Activated CD4-positive, alpha-beta memory T cell treated with anti-CD3 and anti-CD28 coated beads for 36 hours (primary cell): ENCODE measurements at regions not wholly inside any gene's neighbourhood (a gene's known extent, or its start where the extent isn't known, plus 50 kb on each side); places are given as distances from the start of the nearest gene placed in this dataset.
A peak's percentile ranks its signal among the peaks of the same experiment; 100 is the strongest.
"Not testable (repeated sequence)": the region's sequence is repeated elsewhere in the genome, so short reads cannot be mapped to it uniquely, and the experiment has no call there.

Source experiments
- CTCF ChIA-PET: fragments of 350-600 bp; sonication (Branson Sonifier 250); formaldehyde crosslinking; loops from one replicate; lab custom pipeline; 2021; ENCODE audit warnings: antibody characterized with exemption, inconsistent platforms; lab: Charles Lee
- POLR2A ChIA-PET: fragments of 350-600 bp; sonication (Branson Sonifier 250); formaldehyde crosslinking; loops from one replicate; lab custom pipeline; 2021; ENCODE audit warnings: antibody characterized with exemption; lab: Charles Lee
- DNase-seq: peaks from one replicate; pipeline ENCODE4 v3.0.0-alpha.2; 2020
- H3K27ac Mint-ChIP-seq: one replicate; pipeline ENCODE4 v1.8.0; 2021; ENCODE audit warnings: mixed read lengths
- H3K27me3 Mint-ChIP-seq: one replicate; pipeline ENCODE4 v1.8.0; 2021; ENCODE audit warnings: mixed read lengths
- H3K36me3 Mint-ChIP-seq: one replicate; pipeline ENCODE4 v1.8.0; 2021; ENCODE audit warnings: mixed read lengths
- H3K4me1 Mint-ChIP-seq: one replicate; pipeline ENCODE4 v1.8.0; 2021; ENCODE audit warnings: low read depth, mixed read lengths
- H3K4me3 Mint-ChIP-seq: one replicate; pipeline ENCODE4 v1.8.0; 2021; ENCODE audit warnings: mild to moderate bottlenecking, mixed read lengths
- H3K9me3 Mint-ChIP-seq: one replicate; pipeline ENCODE4 v1.8.0; 2021; ENCODE audit warnings: mixed read lengths
- intact Hi-C: fragments of 100-400 bp; cut with micrococcal nuclease; formaldehyde crosslinking; loops from one replicate; pipeline ENCODE4 v1.15.1; 2023

GRCh38 chr5:70307064-70307463, 108.1 kb upstream of the GTF2H2C_2 start:
- peak; percentile 8 for DNase-seq
- H3K9me3 Mint-ChIP-seq, POLR2A ChIA-PET, H3K36me3 Mint-ChIP-seq, H3K27ac Mint-ChIP-seq, H3K27me3 Mint-ChIP-seq, intact Hi-C loops, H3K4me3 Mint-ChIP-seq, H3K4me1 Mint-ChIP-seq, CTCF ChIA-PET: not testable (repeated sequence)
